22Rv1 (cell line): ENCODE measurements at regions not wholly inside any gene's neighbourhood (a gene's known extent, or its start where the extent isn't known, plus 50 kb on each side); places are given as distances from the start of the nearest gene placed in this dataset.

ENCODE experiments used
- CTCF ChIP-seq: fragments of 450-650 bp; IDR thresholded peaks from 2 replicates; pipeline ENCODE4 v1.5.1; 2017; ENCODE audit warnings: mild to moderate bottlenecking
- ZFX ChIP-seq: fragments of 450-650 bp; IDR thresholded peaks from 2 replicates; pipeline ENCODE4 v1.6.1; 2017; ENCODE audit warnings: antibody characterized with exemption, borderline replicate concordance

- TF ChIP-seq CTCF = no peak
- TF ChIP-seq ZFX = no peak
Measured at GRCh38 chr6:90989763-90990162, 402.9 kb upstream of the MAP3K7 start.
